HCT116 (cell line): ENCODE measurements at regions not wholly inside any gene's neighbourhood (a gene's known extent, or its start where the extent isn't known, plus 50 kb on each side); places are given as distances from the start of the nearest gene placed in this dataset.
"Not testable (repeated sequence)": the region's sequence is repeated elsewhere in the genome, so short reads cannot be mapped to it uniquely, and the experiment has no call there.

Experiments
- ATAC-seq: fragments of 200-7000 bp; cut with Tn5 transposase; 2 replicates; pipeline ENCODE4 v1.9.1; 2020; ENCODE audit warnings: mild to moderate bottlenecking, moderate library complexity
- BruUV-seq: library from RNA; stranded (reverse); fragments of 400-500 nt; replicated peaks from 2 replicates; lab custom pipeline; 2021; lab: Mats Ljungman, UMichigan
- CTCF ChIA-PET: fragments of 300-600 bp; sonication (Branson Sonifier 250); formaldehyde crosslinking; loops from one replicate; lab custom pipeline; 2021; ENCODE audit warnings: antibody characterized with exemption; lab: Charles Lee
- POLR2A ChIA-PET: fragments of 300-600, 350-600 bp; sonication (Branson Sonifier 250); formaldehyde crosslinking; loops from one replicate; lab custom pipeline; 2021; ENCODE audit warnings: antibody characterized with exemption; lab: Charles Lee
- RAD21 ChIA-PET, 2 experiments: fragments of 300-600 bp; sonication (Branson Sonifier 250); formaldehyde crosslinking; loops; one replicate each; lab custom pipeline; 2023; ENCODE audit warnings: low total read pairs in 2 of 2; ENCODE audit not compliant: uncharacterized antibody in 2 of 2, unreplicated experiment in 2 of 2, low non-redundant PET in 1 of 2; lab: Charles Lee
- DNase-seq: peaks from one replicate; pipeline ENCODE4 v3.0.0-alpha.2; 2010; ENCODE audit warnings: low read depth, low spot score
- H2AFZ ChIP-seq: fragments of 200-600 bp; shearing (Covaris generic), sonication (generic); 2 replicates; pipeline ENCODE4 v1.6.1; 2017; ENCODE audit warnings: low read depth, mixed run types, mixed read lengths, antibody characterized with exemption, low read length; ENCODE audit not compliant: poor library complexity, severe bottlenecking
- H3K27ac ChIP-seq: 2 replicates; pipeline ENCODE4 v1.5.1; 2012; ENCODE audit warnings: low read depth, low read length
- H3K27me3 ChIP-seq: fragments of 200-600 bp; sonication (generic); 2 replicates; pipeline ENCODE4 v1.6.1; 2016; ENCODE audit warnings: mixed run types, low read length, mixed read lengths; ENCODE audit not compliant: insufficient read depth
- H3K36me3 ChIP-seq, 2 experiments: fragments of 200-500 bp in 1 of 2; fragments of 200-600 bp in 1 of 2; sonication (Bioruptor generic) in 1 of 2; sonication (generic) in 1 of 2; 2 replicates each; pipeline versions ENCODE4 v1.5.1 to v1.6.1; 2014 to 2016; ENCODE audit warnings: low read length in 2 of 2, inconsistent platforms in 1 of 2, mixed read lengths in 1 of 2, mixed run types in 1 of 2; ENCODE audit not compliant: insufficient read depth in 2 of 2, control insufficient read depth in 1 of 2
- H3K4me1 ChIP-seq, 2 experiments: fragments of 200-600 bp in 1 of 2; sonication (generic) in 1 of 2; 2 replicates each; pipeline versions ENCODE4 v1.5.1 to v1.6.1; 2012 to 2017; ENCODE audit warnings: low read length in 2 of 2, inconsistent platforms in 1 of 2, mild to moderate bottlenecking in 1 of 2, mixed read lengths in 1 of 2, mixed run types in 1 of 2, moderate library complexity in 1 of 2; ENCODE audit not compliant: insufficient read depth in 2 of 2, control insufficient read depth in 1 of 2
- H3K4me2 ChIP-seq: fragments of 200-600 bp; sonication (generic); 2 replicates; pipeline ENCODE4 v1.6.1; 2017; ENCODE audit warnings: mixed run types, low read length, mixed read lengths
- H3K4me3 ChIP-seq, 2 experiments: fragments of 200-600 bp in 1 of 2; sonication (generic) in 1 of 2; replicated peaks in 1 of 2; 2 replicates each; pipeline ENCODE4 v1.5.1; 2011 to 2016; ENCODE audit warnings: low read length in 2 of 2, control low read depth in 1 of 2, low read depth in 1 of 2, mild to moderate bottlenecking in 1 of 2, mixed read lengths in 1 of 2, mixed run types in 1 of 2
- H3K79me2 ChIP-seq: fragments of 200-600 bp; sonication (generic); 2 replicates; pipeline ENCODE4 v1.6.1; 2017; ENCODE audit warnings: mild to moderate bottlenecking, mixed run types, low read length, moderate library complexity, mixed read lengths; ENCODE audit not compliant: insufficient read depth
- H3K9ac ChIP-seq: fragments of 200-600 bp; sonication (generic); 2 replicates; pipeline ENCODE4 v1.6.1; 2016; ENCODE audit warnings: low read length, mixed read lengths
- H3K9me2 ChIP-seq: fragments of 200-600 bp; sonication (generic), shearing (Covaris generic); 2 replicates; pipeline ENCODE4 v1.6.1; 2017; ENCODE audit warnings: mixed run types, mild to moderate bottlenecking, moderate library complexity; ENCODE audit not compliant: insufficient read depth
- H3K9me3 ChIP-seq, 2 experiments: fragments of 200-500 bp in 1 of 2; fragments of 200-600 bp in 1 of 2; sonication (Bioruptor generic) in 1 of 2; sonication (generic) in 1 of 2; 2 replicates each; pipeline ENCODE4 v1.6.1; 2014 to 2017; ENCODE audit warnings: low read length in 2 of 2, mixed read lengths in 2 of 2, inconsistent platforms in 1 of 2, low read depth in 1 of 2, mild to moderate bottlenecking in 1 of 2, mixed run types in 1 of 2, moderate library complexity in 1 of 2; ENCODE audit not compliant: control insufficient read depth in 1 of 2, insufficient read depth in 1 of 2
- H4K20me1 ChIP-seq: fragments of 200-600 bp; sonication (generic), shearing (Covaris generic); 2 replicates; pipeline ENCODE4 v1.6.1; 2017; ENCODE audit warnings: mixed run types, mild to moderate bottlenecking, moderate library complexity; ENCODE audit not compliant: insufficient read depth
- CEBPB ChIP-seq: IDR thresholded peaks from 2 replicates; pipeline ENCODE4 v1.6.1; 2012; ENCODE audit warnings: low read depth
- EZH2 ChIP-seq: fragments of 200-600 bp; sonication (generic); IDR thresholded peaks from 2 replicates; pipeline ENCODE4 v1.6.1; 2017; ENCODE audit warnings: antibody characterized with exemption, mixed run types
- FOSL1 ChIP-seq: IDR thresholded peaks from 2 replicates; pipeline ENCODE4 v1.6.1; 2012; ENCODE audit warnings: low read depth
- YY1 ChIP-seq: IDR thresholded peaks from 2 replicates; pipeline ENCODE4 v1.6.1; 2011; ENCODE audit warnings: low read length, low read depth, moderate library complexity, mild to moderate bottlenecking; ENCODE audit not compliant: insufficient replicate concordance; ENCODE audit errors: extremely low read depth
- intact Hi-C: fragments of 100-400 bp; cut with micrococcal nuclease; formaldehyde crosslinking; loops from 2 replicates; pipeline ENCODE4 v1.10.0; 2022
- TF ChIP-seq, protein P1 (sequence below): IDR thresholded peaks from 2 replicates; pipeline ENCODE4 v1.6.1; 2012; ENCODE audit warnings: low read depth

DNA sequence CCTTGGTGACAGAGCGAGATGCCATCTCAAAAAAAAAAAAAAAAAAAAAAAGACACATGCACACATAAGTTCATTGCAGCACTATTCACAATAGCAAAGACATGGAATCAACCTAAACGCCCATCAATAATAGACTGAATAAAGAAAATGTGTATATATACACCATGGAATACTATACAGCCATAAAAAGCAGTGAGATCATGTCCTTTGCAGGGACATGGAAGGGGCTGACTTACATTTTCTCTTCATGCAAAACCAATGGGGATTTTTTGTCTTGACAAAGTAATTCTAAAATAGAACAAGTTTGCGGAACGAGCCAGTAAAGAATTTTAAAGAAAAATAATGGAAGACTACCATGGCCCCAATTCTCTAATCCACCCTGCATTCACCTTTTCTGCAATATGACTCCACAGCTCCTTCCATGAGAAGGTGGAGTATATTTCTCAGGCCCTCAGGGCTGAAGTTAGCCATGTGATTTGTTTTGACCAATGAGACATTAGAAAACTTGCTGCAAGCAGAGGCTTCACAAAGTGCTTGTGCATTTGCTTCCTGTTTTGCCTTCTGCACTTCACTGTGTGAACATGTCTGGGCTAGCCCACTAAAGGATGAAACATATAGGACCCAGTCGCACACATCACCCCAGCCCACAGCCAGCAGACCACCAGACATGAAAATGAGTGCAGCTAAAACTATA, 78.8 kb upstream of the NR5A2 start (continued):
- TF ChIP-seq YY1: no peak
- no peak for TF ChIP-seq EZH2
- TF ChIP-seq, protein P1, sequence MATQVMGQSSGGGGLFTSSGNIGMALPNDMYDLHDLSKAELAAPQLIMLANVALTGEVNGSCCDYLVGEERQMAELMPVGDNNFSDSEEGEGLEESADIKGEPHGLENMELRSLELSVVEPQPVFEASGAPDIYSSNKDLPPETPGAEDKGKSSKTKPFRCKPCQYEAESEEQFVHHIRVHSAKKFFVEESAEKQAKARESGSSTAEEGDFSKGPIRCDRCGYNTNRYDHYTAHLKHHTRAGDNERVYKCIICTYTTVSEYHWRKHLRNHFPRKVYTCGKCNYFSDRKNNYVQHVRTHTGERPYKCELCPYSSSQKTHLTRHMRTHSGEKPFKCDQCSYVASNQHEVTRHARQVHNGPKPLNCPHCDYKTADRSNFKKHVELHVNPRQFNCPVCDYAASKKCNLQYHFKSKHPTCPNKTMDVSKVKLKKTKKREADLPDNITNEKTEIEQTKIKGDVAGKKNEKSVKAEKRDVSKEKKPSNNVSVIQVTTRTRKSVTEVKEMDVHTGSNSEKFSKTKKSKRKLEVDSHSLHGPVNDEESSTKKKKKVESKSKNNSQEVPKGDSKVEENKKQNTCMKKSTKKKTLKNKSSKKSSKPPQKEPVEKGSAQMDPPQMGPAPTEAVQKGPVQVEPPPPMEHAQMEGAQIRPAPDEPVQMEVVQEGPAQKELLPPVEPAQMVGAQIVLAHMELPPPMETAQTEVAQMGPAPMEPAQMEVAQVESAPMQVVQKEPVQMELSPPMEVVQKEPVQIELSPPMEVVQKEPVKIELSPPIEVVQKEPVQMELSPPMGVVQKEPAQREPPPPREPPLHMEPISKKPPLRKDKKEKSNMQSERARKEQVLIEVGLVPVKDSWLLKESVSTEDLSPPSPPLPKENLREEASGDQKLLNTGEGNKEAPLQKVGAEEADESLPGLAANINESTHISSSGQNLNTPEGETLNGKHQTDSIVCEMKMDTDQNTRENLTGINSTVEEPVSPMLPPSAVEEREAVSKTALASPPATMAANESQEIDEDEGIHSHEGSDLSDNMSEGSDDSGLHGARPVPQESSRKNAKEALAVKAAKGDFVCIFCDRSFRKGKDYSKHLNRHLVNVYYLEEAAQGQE: no peak
- TF ChIP-seq FOSL1: no peak
- TF ChIP-seq CEBPB: no peak

DNA sequence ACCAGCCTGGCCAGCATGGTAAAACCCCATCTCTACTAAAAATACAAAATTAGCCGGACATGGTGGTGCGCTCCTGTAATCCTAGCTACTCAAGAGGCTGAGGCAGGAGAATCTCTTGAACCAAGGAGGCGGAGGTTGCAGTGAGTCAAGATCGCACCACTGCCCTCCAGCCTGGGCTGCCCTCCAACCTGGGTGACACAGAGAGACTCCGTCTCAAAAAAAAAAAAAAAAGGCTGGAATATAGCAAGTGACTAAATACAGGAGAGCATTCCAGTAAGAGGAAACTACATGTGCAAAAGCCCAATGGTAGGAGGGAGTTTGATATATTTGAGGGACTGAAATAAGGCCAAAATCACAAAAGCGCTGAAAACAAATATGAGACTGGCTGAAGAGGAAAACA, 76.5 kb upstream of the NR5A2 start:
- H3K4me2 ChIP-seq, ATAC-seq, intact Hi-C loops, H2AFZ ChIP-seq, RAD21 ChIA-PET, CTCF ChIA-PET, BruUV-seq, H3K79me2 ChIP-seq, H3K27ac ChIP-seq, H3K9me3 ChIP-seq, H3K9ac ChIP-seq, H3K27me3 ChIP-seq, H3K4me1 ChIP-seq, H4K20me1 ChIP-seq, H3K4me3 ChIP-seq, H3K36me3 ChIP-seq, H3K9me2 ChIP-seq, POLR2A ChIA-PET, DNase-seq: not testable (repeated sequence)
